H9 (cell line): ENCODE measurements at regions not wholly inside any gene's neighbourhood (a gene's known extent, or its start where the extent isn't known, plus 50 kb on each side); places are given as distances from the start of the nearest gene placed in this dataset.
A peak's percentile ranks its signal among the peaks of the same experiment; 100 is the strongest.

Source experiments
- DNase-seq: peaks from one replicate; pipeline ENCODE4 v3.0.0-alpha.2; 2017
- H2AFZ ChIP-seq: one replicate; pipeline ENCODE4 v1.6.1; 2013; ENCODE audit warnings: mild to moderate bottlenecking, low read length, control low read depth, moderate library complexity
- H2AK5ac ChIP-seq: 2 replicates; pipeline ENCODE4 v1.6.1; 2013; ENCODE audit warnings: low read length, control low read depth, mixed read lengths; ENCODE audit not compliant: insufficient read length
- H2BK120ac ChIP-seq: one replicate; pipeline ENCODE4 v1.6.1; 2013; ENCODE audit warnings: low read depth, mild to moderate bottlenecking, low read length, control low read depth, inconsistent platforms; ENCODE audit not compliant: poor library complexity, severe bottlenecking
- H2BK12ac ChIP-seq: 2 replicates; pipeline ENCODE4 v1.6.1; 2013; ENCODE audit warnings: low read length, control low read depth, mixed read lengths, low read depth; ENCODE audit not compliant: insufficient read length
- H2BK15ac ChIP-seq: 2 replicates; pipeline ENCODE4 v1.6.1; 2013; ENCODE audit warnings: low read depth, low read length, control low read depth
- H2BK20ac ChIP-seq: one replicate; pipeline ENCODE4 v1.6.1; 2013; ENCODE audit warnings: low read depth, mild to moderate bottlenecking, low read length, control low read depth, inconsistent platforms; ENCODE audit not compliant: poor library complexity, severe bottlenecking
- H2BK5ac ChIP-seq: 2 replicates; pipeline ENCODE4 v1.6.1; 2013; ENCODE audit warnings: low read length, control low read depth, mixed read lengths; ENCODE audit not compliant: insufficient read length
- H3K14ac ChIP-seq: 2 replicates; pipeline ENCODE4 v1.6.1; 2013; ENCODE audit warnings: low read length, control low read depth; ENCODE audit not compliant: insufficient read depth
- H3K18ac ChIP-seq: 2 replicates; pipeline ENCODE4 v1.6.1; 2013; ENCODE audit warnings: low read depth, mild to moderate bottlenecking, mixed read lengths, low read length, control low read depth; ENCODE audit not compliant: insufficient read length
- H3K23ac ChIP-seq: 2 replicates; pipeline ENCODE4 v1.6.1; 2013; ENCODE audit warnings: low read length, control low read depth, mixed read lengths, low read depth; ENCODE audit not compliant: insufficient read length
- H3K23me2 ChIP-seq: 2 replicates; pipeline ENCODE4 v1.6.1; 2013; ENCODE audit warnings: low read depth, mild to moderate bottlenecking, mixed read lengths, low read length, control low read depth; ENCODE audit not compliant: insufficient read length, poor library complexity, severe bottlenecking
- H3K27ac ChIP-seq: 2 replicates; pipeline ENCODE4 v1.5.1; 2013; ENCODE audit warnings: low read length, control low read depth, mixed read lengths, low read depth; ENCODE audit not compliant: insufficient read length
- H3K27me3 ChIP-seq: 2 replicates; pipeline ENCODE4 v1.6.1; 2013; ENCODE audit warnings: low read length, control low read depth, inconsistent platforms; ENCODE audit not compliant: insufficient read depth
- H3K4ac ChIP-seq: 2 replicates; pipeline ENCODE4 v1.6.1; 2013; ENCODE audit warnings: low read depth, mild to moderate bottlenecking, control low read depth, inconsistent platforms, low read length, moderate library complexity
- H3K4me1 ChIP-seq: 2 replicates; pipeline ENCODE4 v1.6.1; 2013; ENCODE audit warnings: low read length, control low read depth, inconsistent platforms; ENCODE audit not compliant: insufficient read depth
- H3K4me2 ChIP-seq: 2 replicates; pipeline ENCODE4 v1.6.1; 2013; ENCODE audit warnings: low read length, control low read depth, mixed read lengths; ENCODE audit not compliant: insufficient read length, insufficient read depth
- H3K56ac ChIP-seq: 2 replicates; pipeline ENCODE4 v1.6.1; 2013; ENCODE audit warnings: low read depth, mild to moderate bottlenecking, mixed read lengths, low read length, control low read depth; ENCODE audit not compliant: insufficient read length
- H3K79me1 ChIP-seq: 2 replicates; pipeline ENCODE4 v1.6.1; 2013; ENCODE audit warnings: low read depth, mild to moderate bottlenecking, moderate library complexity, low read length, control low read depth, inconsistent platforms; ENCODE audit not compliant: insufficient read depth, poor library complexity, severe bottlenecking
- H3K79me2 ChIP-seq: 2 replicates; pipeline ENCODE4 v1.6.1; 2013; ENCODE audit warnings: low read length, control low read depth, inconsistent platforms; ENCODE audit not compliant: insufficient read depth
- H3K9ac ChIP-seq: 2 replicates; pipeline ENCODE4 v1.6.1; 2013; ENCODE audit warnings: low read length, control low read depth, mixed read lengths; ENCODE audit not compliant: insufficient read length; ENCODE audit errors: extremely low read depth
- H3K9me3 ChIP-seq: one replicate; pipeline ENCODE4 v1.6.1; 2013; ENCODE audit warnings: low read depth, low read length, inconsistent platforms; ENCODE audit not compliant: control insufficient read depth
- H3T11ph ChIP-seq: one replicate; pipeline ENCODE4 v1.6.1; 2013; ENCODE audit warnings: mild to moderate bottlenecking, low read length, control low read depth, inconsistent platforms
- H4K20me1 ChIP-seq: one replicate; pipeline ENCODE4 v1.6.1; 2013; ENCODE audit not compliant: control insufficient read depth, insufficient read length, insufficient read depth
- H4K5ac ChIP-seq: 2 replicates; pipeline ENCODE4 v1.6.1; 2013; ENCODE audit warnings: low read depth, mild to moderate bottlenecking, mixed read lengths, low read length, control low read depth; ENCODE audit not compliant: insufficient read length
- H4K8ac ChIP-seq: replicated peaks from 2 replicates; pipeline ENCODE4 v1.6.1; 2013; ENCODE audit warnings: low read length, control low read depth, mixed read lengths, low read depth; ENCODE audit not compliant: insufficient read length
- H4K91ac ChIP-seq: 2 replicates; pipeline ENCODE4 v1.6.1; 2013; ENCODE audit warnings: low read depth, mild to moderate bottlenecking, moderate library complexity, mixed read lengths, low read length, control low read depth; ENCODE audit not compliant: insufficient read length
- H3K27ac Mint-ChIP-seq, 3 experiments: 2 replicates in 2 of 3; 3 replicates in 1 of 3; pipeline ENCODE4 v1.8.0; 2020 to 2021; ENCODE audit warnings: mixed read lengths in 3 of 3, mild to moderate bottlenecking in 1 of 3, moderate library complexity in 1 of 3
- H3K27me3 Mint-ChIP-seq: 2 replicates; pipeline ENCODE4 v1.8.0; 2021; ENCODE audit warnings: low read depth, mild to moderate bottlenecking, moderate library complexity, mixed read lengths
- H3K36me3 Mint-ChIP-seq, 3 experiments: 2 replicates in 2 of 3; 3 replicates in 1 of 3; pipeline ENCODE4 v1.8.0; 2020 to 2021; ENCODE audit warnings: low read depth in 3 of 3, mixed read lengths in 3 of 3; ENCODE audit not compliant: insufficient read depth in 1 of 3
- H3K4me1 Mint-ChIP-seq, 2 experiments: 2 replicates each; pipeline ENCODE4 v1.8.0; 2020; ENCODE audit warnings: mixed read lengths in 2 of 2
- H3K4me3 Mint-ChIP-seq, 2 experiments: 2 replicates in 1 of 2; 3 replicates in 1 of 2; pipeline ENCODE4 v1.8.0; 2020 to 2021; ENCODE audit warnings: mild to moderate bottlenecking in 2 of 2, mixed read lengths in 2 of 2, moderate library complexity in 1 of 2
- H3K9me3 Mint-ChIP-seq, 2 experiments: 2 replicates in 1 of 2; 3 replicates in 1 of 2; pipeline ENCODE4 v1.8.0; 2020; ENCODE audit warnings: mild to moderate bottlenecking in 2 of 2, mixed read lengths in 2 of 2, moderate library complexity in 1 of 2
- CTCF ChIP-seq: fragments of 200-600 bp; sonication (generic); conservative IDR thresholded peaks from 3 replicates; pipeline ENCODE4 v1.8.0; 2021; ENCODE audit warnings: antibody characterized with exemption, mild to moderate bottlenecking
- WGBS: extraction: QIAGEN DNeasy Blood & Tissue Kit; methylation state at CpG from one replicate; pipeline ENCODE4 v1.1.7; 2013; ENCODE audit warnings: missing lambda C conversion rate, low lambda C conversion rate, mixed read lengths; ENCODE audit not compliant: insufficient read length; ENCODE audit errors: extremely low coverage; 5-methylcytosine and 5-hydroxymethylcytosine counted together

DNA sequence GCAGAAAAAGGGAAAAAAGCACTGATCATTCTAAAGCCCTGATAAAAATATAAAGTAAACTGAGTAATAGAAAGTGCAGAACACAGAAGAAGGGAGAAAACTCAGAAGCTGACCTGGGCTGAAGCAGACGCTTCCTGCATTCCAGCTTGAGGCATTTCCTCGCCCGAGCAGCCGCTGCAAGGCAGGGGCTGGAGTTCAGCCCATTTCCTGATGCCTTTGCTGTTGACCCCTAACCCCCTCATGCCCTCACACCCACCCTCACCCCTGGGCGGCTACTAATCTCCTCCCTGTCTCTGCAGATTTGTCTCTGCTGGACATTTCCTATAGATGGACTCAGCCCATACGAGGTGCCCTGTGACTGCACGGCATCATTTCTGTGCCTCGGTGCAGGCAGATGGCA lies 227.8 kb downstream of the NPHP4 start:
- Histone ChIP-seq H3K79me1 (no peaks in the 10 kb centered on the region), H3K4me2 (no peak overlapping the region), H2AFZ (no peak overlapping the region), H2BK120ac (no peak overlapping the region), H3K4ac (no peak overlapping the region), H3K79me2 (no peaks in the 10 kb centered on the region), H3K4me1 (peaks cover 9% of the 10 kb centered on the region; the same call in 1 of the 2 replicates), H2BK5ac (no peak overlapping the region), H4K5ac (no peak overlapping the region), H3K27me3 (no peaks in the 10 kb centered on the region), H3K14ac (no peak overlapping the region), H2AK5ac (no peak overlapping the region), H4K91ac (no peak overlapping the region), H2BK20ac (no peak overlapping the region), H3K56ac (no peak overlapping the region), H4K8ac (no peak overlapping the region), H3K23me2 (peaks cover 6% of the 10 kb centered on the region), H3K9me3 (peaks cover 6% of the 10 kb centered on the region), H2BK15ac (no peak overlapping the region), H3K18ac (peak overlapping the region; percentile 5), H3K27ac (no peak overlapping the region), H3K9ac (no peak overlapping the region), H4K20me1 (no peaks in the 10 kb centered on the region), H2BK12ac (no peak overlapping the region), H3T11ph (no peak overlapping the region), H3K23ac (no peak overlapping the region)
- no peak for DNase-seq
- Mint-ChIP-seq H3K27ac (no peak overlapping the region), H3K9me3 (peaks cover 19 to 28% of the 10 kb centered on the region in 2 experiments), H3K36me3 (peaks cover 5 to 17% (median 11%) of the 10 kb centered on the region in 3 experiments), H3K4me1 (peaks cover 49 to 50% of the 10 kb centered on the region in 2 experiments), H3K27me3 (peaks cover 28% of the 10 kb centered on the region), H3K4me3 (no peak overlapping the region; a peak in 2 of 5 replicates)
- no CpG with 5 or more reads among the region's 8 CpGs for WGBS
- TF ChIP-seq CTCF = no peak
